A549 (cell line): ENCODE measurements at regions not wholly inside any gene's neighbourhood (a gene's known extent, or its start where the extent isn't known, plus 50 kb on each side); places are given as distances from the start of the nearest gene placed in this dataset.

Experiments used
- ATAC-seq, 2 experiments: fragments of 200-7000 bp in 1 of 2; fragments of >200 bp in 1 of 2; cut with Nextera tagmentation in 1 of 2; cut with Tn5 transposase in 1 of 2; 3 replicates each; pipeline versions ENCODE4 v1.8.0 to v1.9.1; 2018 to 2020; ENCODE audit warnings: mild to moderate bottlenecking in 1 of 2, moderate library complexity in 1 of 2
- CTCF ChIA-PET: fragments of 300-600 bp; sonication (Branson Sonifier 250); formaldehyde crosslinking; extraction: SDS; loops from one replicate; lab custom pipeline; 2021; ENCODE audit warnings: antibody characterized with exemption, inconsistent platforms; lab: Yijun Ruan, JAX
- POLR2A ChIA-PET: fragments of 350-600 bp; formaldehyde crosslinking; extraction: SDS; loops from one replicate; lab custom pipeline; 2021; ENCODE audit warnings: antibody characterized with exemption, inconsistent platforms; lab: Yijun Ruan, JAX
- DNase-seq, 2 experiments: peaks; one replicate each; pipeline versions ENCODE4 v3.0.0 to v3.0.0-alpha.2; 2011 to 2016; ENCODE audit warnings: low read depth in 1 of 2, low spot score in 1 of 2
- FAIRE-seq: peaks from 2 replicates; lab custom pipeline; 2011; peaks lifted over from hg19 to GRCh38; lab: Jason Lieb, UNC
- H3K27ac ChIP-seq, 2 experiments: fragments of >200 bp; sonication (Bioruptor Twin); formaldehyde crosslinking; 3 replicates each; pipeline ENCODE4 v1.5.1; 2016 to 2017
- H3K4me1 ChIP-seq: fragments of >200 bp; sonication (Bioruptor Twin); formaldehyde crosslinking; 3 replicates; pipeline ENCODE4 v1.6.1; 2016
- H3K4me2 ChIP-seq: fragments of >200 bp; sonication (Bioruptor Twin); formaldehyde crosslinking; 3 replicates; pipeline ENCODE4 v1.6.1; 2016
- H3K4me3 ChIP-seq: fragments of >200 bp; sonication (Bioruptor Twin); formaldehyde crosslinking; 3 replicates; pipeline ENCODE4 v1.5.1; 2016
- H3K9me3 ChIP-seq: fragments of >200 bp; sonication (Bioruptor Twin); formaldehyde crosslinking; 3 replicates; pipeline ENCODE4 v1.6.1; 2016
- ATOH8 ChIP-seq: fragments of 250-450 bp; sonication (Bioruptor Pico); IDR thresholded peaks from 2 replicates; pipeline ENCODE4 v1.5.0; 2020; ENCODE audit warnings: low read depth, mild to moderate bottlenecking, moderate library complexity
- BHLHE40 ChIP-seq: IDR thresholded peaks from 2 replicates; pipeline ENCODE4 v1.6.1; 2012; ENCODE audit warnings: low read depth, low read length, inconsistent platforms
- EHF ChIP-seq: fragments of 250-450 bp; sonication (Bioruptor Pico); IDR thresholded peaks from 2 replicates; pipeline ENCODE4 v1.5.0; 2020; ENCODE audit warnings: mild to moderate bottlenecking
- FOSB ChIP-seq: fragments of 250-450 bp; sonication (Bioruptor Pico); IDR thresholded peaks from 2 replicates; pipeline ENCODE4 v1.5.0; 2020; ENCODE audit warnings: mild to moderate bottlenecking, moderate library complexity
- FOSL2 ChIP-seq, 2 experiments: fragments of 450-650 bp in 1 of 2; fragments of >200 bp in 1 of 2; sonication (Bioruptor Twin) in 1 of 2; formaldehyde crosslinking; IDR thresholded peaks; 2 replicates each; pipeline versions ENCODE4 v1.5.0 to v1.6.1; 2016 to 2020; ENCODE audit warnings: mild to moderate bottlenecking in 1 of 2, moderate library complexity in 1 of 2
- FOXS1 ChIP-seq: fragments of 250-450 bp; sonication (Bioruptor Pico); IDR thresholded peaks from 2 replicates; pipeline ENCODE4 v1.5.0; 2020; ENCODE audit warnings: mild to moderate bottlenecking, moderate library complexity
- HDAC2 ChIP-seq: fragments of 200-600 bp; sonication (generic); IDR thresholded peaks from 2 replicates; pipeline ENCODE4 v1.6.1; 2016
- HOXB5 ChIP-seq: fragments of 250-450 bp; sonication (Bioruptor Pico); IDR thresholded peaks from 2 replicates; pipeline ENCODE4 v1.5.0; 2020; ENCODE audit warnings: mild to moderate bottlenecking, moderate library complexity
- JUN ChIP-seq, 2 experiments: fragments of >200 bp; sonication (Bioruptor Twin); formaldehyde crosslinking; IDR thresholded peaks; 2 replicates in 1 of 2; 3 replicates in 1 of 2; pipeline ENCODE4 v1.6.1; 2016 to 2017
- MAX ChIP-seq: IDR thresholded peaks from 2 replicates; pipeline ENCODE4 v1.6.1; 2012
- NR3C1 ChIP-seq: fragments of >200 bp; sonication (Bioruptor Twin); formaldehyde crosslinking; IDR thresholded peaks from 3 replicates; pipeline ENCODE4 v1.6.1; 2017
- PBX3 ChIP-seq: IDR thresholded peaks from 2 replicates; pipeline ENCODE4 v1.6.1; 2012
- PHF8 ChIP-seq: fragments of 200-600 bp; sonication (generic); IDR thresholded peaks from 2 replicates; pipeline ENCODE4 v1.6.1; 2016; ENCODE audit warnings: low read depth, mild to moderate bottlenecking, antibody characterized with exemption, moderate library complexity, borderline replicate concordance
- RAD21 ChIP-seq, 2 experiments: fragments of >200 bp in 1 of 2; sonication (Bioruptor Twin) in 1 of 2; formaldehyde crosslinking in 1 of 2; IDR thresholded peaks in 1 of 2; conservative IDR thresholded peaks in 1 of 2; 2 replicates in 1 of 2; 3 replicates in 1 of 2; pipeline ENCODE4 v1.6.1; 2012 to 2018; ENCODE audit warnings: inconsistent platforms in 1 of 2
- RCOR1 ChIP-seq: fragments of 150-350 bp; IDR thresholded peaks from 2 replicates; pipeline ENCODE4 v1.6.1; 2014; ENCODE audit warnings: antibody characterized with exemption, low read length, low read depth
- RFX5 ChIP-seq: fragments of 450-650 bp; IDR thresholded peaks from 2 replicates; pipeline ENCODE4 v1.7.1; 2014; ENCODE audit warnings: antibody characterized with exemption, mild to moderate bottlenecking, moderate library complexity
- RNF2 ChIP-seq: fragments of 200-600 bp; sonication (generic); IDR thresholded peaks from 2 replicates; pipeline ENCODE4 v1.6.1; 2016; ENCODE audit warnings: low read depth, mild to moderate bottlenecking, antibody characterized with exemption, moderate library complexity, borderline replicate concordance
- TFCP2L1 ChIP-seq: fragments of 250-450 bp; sonication (Bioruptor Pico); IDR thresholded peaks from 2 replicates; pipeline ENCODE4 v1.5.0; 2021; ENCODE audit warnings: mild to moderate bottlenecking
- USF2 ChIP-seq: fragments of 450-650 bp; IDR thresholded peaks from 2 replicates; pipeline ENCODE4 v1.6.1; 2014; ENCODE audit warnings: antibody characterized with exemption
- ZFP36 ChIP-seq: fragments of 450-650 bp; IDR thresholded peaks from 2 replicates; pipeline ENCODE4 v1.6.1; 2014; ENCODE audit warnings: borderline replicate concordance; ENCODE audit not compliant: partially characterized antibody
- WGBS: methylation state at CpG from one replicate; pipeline ENCODE4 v1.1.6; 2017; ENCODE audit errors: missing lambda C conversion rate; 5-methylcytosine and 5-hydroxymethylcytosine counted together

GRCh38 chr7:142647749-142648148 is 101.5 kb upstream of the PRSS1 start:
- CTCF ChIA-PET, result no interaction called here
- POLR2A ChIA-PET, result no interaction called here

GRCh38 chr7:142646386-142647140 is 102.7 kb upstream of the PRSS1 start:
- DNase-seq (no peak), FAIRE-seq (no peak), ATAC-seq (peak in 1 of 2 experiments; percentile 44; a peak in 2 of 6 replicates)
- Histone ChIP-seq H3K4me2 (no peak overlapping the region), H3K9me3 (no peaks in the 10 kb centered on the region), H3K4me3 (no peak overlapping the region), H3K27ac (no peak overlapping the region), H3K4me1 (no peaks in the 10 kb centered on the region)
- WGBS, result under 1% methylated on average over 7 of the region's 7 CpGs
- TF ChIP-seq NR3C1, result no peak
- TF ChIP-seq USF2, result no peak
- TF ChIP-seq BHLHE40, result no peak
- TF ChIP-seq EHF (CRISPR knock-in tag), result no peak
- TF ChIP-seq FOXS1 (CRISPR knock-in tag), result no peak
- no peak for TF ChIP-seq HDAC2
- no peak for TF ChIP-seq RCOR1
- TF ChIP-seq RFX5, result no peak
- TF ChIP-seq ATOH8, result no peak
- no peak for TF ChIP-seq PHF8
- TF ChIP-seq JUN (IDR thresholded peaks at IDR 0.05), result no peak
- TF ChIP-seq PBX3, result no peak
- TF ChIP-seq TFCP2L1 (CRISPR knock-in tag), result no peak
- TF ChIP-seq MAX, result no peak
- POLR2A ChIA-PET, result no interaction called here
- CTCF ChIA-PET, result interaction anchor here (1.2 kb wide), 1 partner anchor 38 kb away, joined by 5 read pairs; no protein-coding TSS in a partner anchor

More at GRCh38 chr7:142647749-142648148, 101.5 kb upstream of the PRSS1 start:
- ATAC-seq (no peak), FAIRE-seq (no peak), DNase-seq (no peak)
- no peak overlapping the region for H3K4me2 ChIP-seq
- no peak overlapping the region for H3K4me3 ChIP-seq
- no peak overlapping the region for H3K27ac ChIP-seq
- TF ChIP-seq FOSL2 (IDR thresholded peaks at IDR 0.05) (no peak), FOSL2 (CRISPR knock-in tag; IDR thresholded peaks at IDR 0.05) (no peak), HOXB5 (CRISPR knock-in tag) (no peak), RNF2 (no peak), JUN (IDR thresholded peaks at IDR 0.05) (no peak), TFCP2L1 (CRISPR knock-in tag) (no peak), ZFP36 (no peak), RAD21 (conservative IDR thresholded peaks at IDR 0.05 in 1 of 2, IDR thresholded peaks at IDR 0.05 in 1 of 2) (no peak), FOSB (CRISPR knock-in tag) (no peak)
- no peaks in the 10 kb centered on the region for H3K4me1 ChIP-seq
- 66% methylated on average over 1 of the region's 1 CpG for WGBS
- H3K9me3 ChIP-seq, result no peaks in the 10 kb centered on the region

GRCh38 chr7:142645777-142646176 is 103.5 kb upstream of the PRSS1 start:
- Histone ChIP-seq H3K4me2 (no peak overlapping the region), H3K4me1 (no peaks in the 10 kb centered on the region), H3K9me3 (no peaks in the 10 kb centered on the region), H3K27ac (no peak overlapping the region), H3K4me3 (no peak overlapping the region)
- CTCF ChIA-PET, result interaction anchor here (1.2 to 1.6 kb wide), 2 partner anchors 9 to 38 kb away, joined by 4 to 5 read pairs; no protein-coding TSS in a partner anchor
- peak in 1 of 2 experiments; percentile 39; a peak in 1 of 6 replicates for ATAC-seq
- POLR2A ChIA-PET, result no interaction called here
- TF ChIP-seq NR3C1, result no peak
- TF ChIP-seq, all 56 proteins: peak for 0
- DNase-seq, result no peak
- WGBS, result 0% methylated on average over 5 of the region's 5 CpGs
- no peak for FAIRE-seq
